ENCODE measurements at regions not wholly inside any gene's neighbourhood (a gene's known extent, or its start where the extent isn't known, plus 50 kb on each side); places are given as distances from the start of the nearest gene placed in this dataset.

DNA sequence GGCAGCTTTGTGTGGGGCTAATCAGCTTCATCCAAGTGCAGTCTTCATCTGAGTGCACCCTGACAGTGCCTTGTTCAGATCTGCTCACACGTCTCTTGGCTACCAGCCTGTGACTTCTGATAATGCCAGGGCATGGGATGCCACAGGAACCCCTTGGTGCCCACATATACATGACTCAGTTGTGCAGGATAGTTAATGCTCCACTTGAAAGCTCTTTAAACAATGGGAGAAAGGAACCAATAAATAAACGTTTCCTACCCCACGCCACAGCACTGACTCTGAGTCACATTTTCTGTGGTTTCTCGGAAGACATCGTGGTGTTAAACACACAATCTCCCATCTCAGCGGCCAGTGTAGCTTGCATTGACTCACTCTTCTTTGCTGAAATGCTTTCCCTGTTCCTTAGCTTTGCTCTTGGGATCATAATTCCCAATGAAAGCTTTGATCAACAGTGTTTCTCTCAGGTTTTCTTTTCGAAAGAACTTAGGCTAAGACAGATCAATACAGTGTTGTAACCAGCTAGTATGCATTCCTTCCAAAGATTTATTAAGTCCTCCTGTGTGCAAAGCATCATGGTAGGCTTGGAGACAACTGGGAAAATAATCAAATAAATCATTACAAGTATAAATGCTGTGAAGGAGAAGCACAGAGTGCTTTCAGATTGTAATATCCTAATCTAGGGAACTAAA is 142.0 kb downstream of the COPS8 start:
- CTCF ChIA-PET = interaction anchor here (1.2 kb wide), 1 partner anchor 182 kb away, joined by 3 read pairs; no protein-coding TSS in a partner anchor
- peak overlapping the region; percentile 58 to 83 for H3K27ac ChIP-seq

DNA sequence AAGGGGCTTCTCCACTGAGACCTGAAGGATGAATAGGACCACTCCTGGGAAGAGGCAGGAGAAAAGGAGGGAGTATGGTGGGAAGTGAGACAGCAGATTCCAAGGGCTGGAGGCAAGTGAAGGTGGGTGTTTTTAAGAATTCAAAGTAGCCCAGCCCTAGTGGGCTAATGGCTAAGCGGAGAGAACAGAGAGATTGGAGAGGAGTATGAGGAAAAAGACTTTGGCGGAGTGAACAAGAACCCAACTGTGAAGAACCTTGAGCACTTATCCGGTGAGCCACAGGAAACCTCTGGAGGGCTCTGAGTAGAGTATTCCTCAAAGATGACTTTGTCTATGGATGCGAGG is 142.6 kb downstream of the COPS8 start:
- ChIA-PET CTCF (interaction anchor here (1.0 to 1.2 kb wide), 2 partner anchors 182 to 193 kb away, joined by 3 read pairs; no protein-coding TSS in a partner anchor), POLR2A (interaction anchor here (0.8 kb wide), 1 partner anchor 34 kb away, joined by 3 read pairs; no protein-coding TSS in a partner anchor)
- no peak overlapping the region for H3K4me3 ChIP-seq
- ATAC-seq = no peak
- WGBS (ENCODE audit: missing lambda C conversion rate) = 94% methylated on average over 4 of the region's 4 CpGs
- H3K9me3 ChIP-seq = no peaks in the 10 kb centered on the region
- TF ChIP-seq PHF8 (IDR thresholded peaks at IDR 0.05; ENCODE audit: borderline replicate concordance, low read depth) (no peak), FOSL2 (IDR thresholded peaks at IDR 0.05) (no peak), FOSL2 (CRISPR knock-in tag; IDR thresholded peaks at IDR 0.05) (no peak), TP53 (CRISPR knock-in tag; IDR thresholded peaks at IDR 0.05) (no peak), CEBPB (IDR thresholded peaks at IDR 0.05) (no peak), RCOR1 (IDR thresholded peaks at IDR 0.05; ENCODE audit: low read depth, low read length) (no peak), POLR2AphosphoS2 (conservative IDR thresholded peaks at IDR 0.05; ENCODE audit: low read length) (no peak), ZFP36 (IDR thresholded peaks at IDR 0.05; ENCODE audit: borderline replicate concordance, partially characterized antibody) (no peak), KDM1A (IDR thresholded peaks at IDR 0.05; ENCODE audit: low read depth) (no peak), SREBF2 (IDR thresholded peaks at IDR 0.05) (no peak), EP300 (IDR thresholded peaks at IDR 0.05) (no peak), ESRRA (IDR thresholded peaks at IDR 0.05; ENCODE audit: borderline replicate concordance, low read length) (no peak), RNF2 (IDR thresholded peaks at IDR 0.05; ENCODE audit: borderline replicate concordance, low read depth) (no peak), CBX8 (IDR thresholded peaks at IDR 0.05) (no peak), BHLHE40 (IDR thresholded peaks at IDR 0.05; ENCODE audit: low read depth, low read length) (no peak), ZC3H11A (IDR thresholded peaks at IDR 0.05) (no peak), FOXS1 (CRISPR knock-in tag; IDR thresholded peaks at IDR 0.05) (no peak)
- TF ChIP-seq, protein P1, sequence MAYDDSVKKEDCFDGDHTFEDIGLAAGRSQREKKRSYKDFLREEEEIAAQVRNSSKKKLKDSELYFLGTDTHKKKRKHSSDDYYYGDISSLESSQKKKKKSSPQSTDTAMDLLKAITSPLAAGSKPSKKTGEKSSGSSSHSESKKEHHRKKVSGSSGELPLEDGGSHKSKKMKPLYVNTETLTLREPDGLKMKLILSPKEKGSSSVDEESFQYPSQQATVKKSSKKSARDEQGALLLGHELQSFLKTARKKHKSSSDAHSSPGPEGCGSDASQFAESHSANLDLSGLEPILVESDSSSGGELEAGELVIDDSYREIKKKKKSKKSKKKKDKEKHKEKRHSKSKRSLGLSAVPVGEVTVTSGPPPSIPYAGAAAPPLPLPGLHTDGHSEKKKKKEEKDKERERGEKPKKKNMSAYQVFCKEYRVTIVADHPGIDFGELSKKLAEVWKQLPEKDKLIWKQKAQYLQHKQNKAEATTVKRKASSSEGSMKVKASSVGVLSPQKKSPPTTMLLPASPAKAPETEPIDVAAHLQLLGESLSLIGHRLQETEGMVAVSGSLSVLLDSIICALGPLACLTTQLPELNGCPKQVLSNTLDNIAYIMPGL (CRISPR knock-in tag; IDR thresholded peaks at IDR 0.05; ENCODE audit: borderline replicate concordance) = no peak
- TF ChIP-seq, protein P2, sequence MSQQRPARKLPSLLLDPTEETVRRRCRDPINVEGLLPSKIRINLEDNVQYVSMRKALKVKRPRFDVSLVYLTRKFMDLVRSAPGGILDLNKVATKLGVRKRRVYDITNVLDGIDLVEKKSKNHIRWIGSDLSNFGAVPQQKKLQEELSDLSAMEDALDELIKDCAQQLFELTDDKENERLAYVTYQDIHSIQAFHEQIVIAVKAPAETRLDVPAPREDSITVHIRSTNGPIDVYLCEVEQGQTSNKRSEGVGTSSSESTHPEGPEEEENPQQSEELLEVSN (IDR thresholded peaks at IDR 0.05; ENCODE audit: borderline replicate concordance, low read depth) = no peak
- TF ChIP-seq, protein P3, sequence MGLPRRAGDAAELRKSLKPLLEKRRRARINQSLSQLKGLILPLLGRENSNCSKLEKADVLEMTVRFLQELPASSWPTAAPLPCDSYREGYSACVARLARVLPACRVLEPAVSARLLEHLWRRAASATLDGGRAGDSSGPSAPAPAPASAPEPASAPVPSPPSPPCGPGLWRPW (IDR thresholded peaks at IDR 0.05) = no peak
- H3K4me2 ChIP-seq = peak overlapping the region; percentile 53
- peaks cover 32% of the 10 kb centered on the region for H3K4me1 ChIP-seq
- peak overlapping the region; percentile 58 to 83 for H3K27ac ChIP-seq
- DNase-seq (ENCODE audit: low read depth in 1 of 2, low spot score in 1 of 2) = no peak
- FAIRE-seq = no peak

More for the DNA sequence above, 142.0 kb downstream of the COPS8 start:
- no peaks in the 10 kb centered on the region for H3K9me3 ChIP-seq
- H3K4me3 ChIP-seq = no peak overlapping the region
- POLR2A ChIA-PET = interaction anchor here (0.8 kb wide), 1 partner anchor 33 kb away, joined by 3 read pairs; no protein-coding TSS in a partner anchor
- TF ChIP-seq JUN (IDR thresholded peaks at IDR 0.05) (peak in 1 of 2 experiments; percentile 57; a peak in 2 of 5 replicates), FOSL2 (IDR thresholded peaks at IDR 0.05) (0 out of 2 replicates have a peak, but pooled peaks have one; percentile 43), FOSL2 (CRISPR knock-in tag; IDR thresholded peaks at IDR 0.05) (peak; percentile 54; the same call in 1 of the 2 replicates), HOXB5 (CRISPR knock-in tag; IDR thresholded peaks at IDR 0.05) (no peak), CBX2 (IDR thresholded peaks at IDR 0.05; ENCODE audit: borderline replicate concordance, low read depth) (no peak), KDM1A (IDR thresholded peaks at IDR 0.05; ENCODE audit: low read depth) (no peak), KDM5A (IDR thresholded peaks at IDR 0.05) (no peak), NPAS2 (CRISPR knock-in tag; IDR thresholded peaks at IDR 0.05; ENCODE audit: borderline replicate concordance) (no peak), JUNB (IDR thresholded peaks at IDR 0.05) (peak; percentile 81), EP300 (IDR thresholded peaks at IDR 0.05) (peak in 1 of 2 experiments; percentile 72; a peak in 3 of 5 replicates), SMC3 (IDR thresholded peaks at IDR 0.05) (peak; percentile 28; the same call in 1 of the 3 replicates), GATA3 (IDR thresholded peaks at IDR 0.05; ENCODE audit: borderline replicate concordance) (peak; percentile 73; the same call in 1 of the 2 replicates), BHLHE40 (IDR thresholded peaks at IDR 0.05; ENCODE audit: low read depth, low read length) (no peak), ZSCAN20 (CRISPR knock-in tag; IDR thresholded peaks at IDR 0.05) (no peak), RAD21 (conservative IDR thresholded peaks at IDR 0.05 in 1 of 2, IDR thresholded peaks at IDR 0.05 in 1 of 2) (0 out of 5 replicates have a peak, but pooled peaks of 1 of the 2 experiments have one; percentile 29), CEBPB (IDR thresholded peaks at IDR 0.05) (peak in 1 of 2 experiments; percentile 35; a peak in 1 of 4 replicates), SREBF2 (IDR thresholded peaks at IDR 0.05) (no peak)
- TF ChIP-seq, protein P4, sequence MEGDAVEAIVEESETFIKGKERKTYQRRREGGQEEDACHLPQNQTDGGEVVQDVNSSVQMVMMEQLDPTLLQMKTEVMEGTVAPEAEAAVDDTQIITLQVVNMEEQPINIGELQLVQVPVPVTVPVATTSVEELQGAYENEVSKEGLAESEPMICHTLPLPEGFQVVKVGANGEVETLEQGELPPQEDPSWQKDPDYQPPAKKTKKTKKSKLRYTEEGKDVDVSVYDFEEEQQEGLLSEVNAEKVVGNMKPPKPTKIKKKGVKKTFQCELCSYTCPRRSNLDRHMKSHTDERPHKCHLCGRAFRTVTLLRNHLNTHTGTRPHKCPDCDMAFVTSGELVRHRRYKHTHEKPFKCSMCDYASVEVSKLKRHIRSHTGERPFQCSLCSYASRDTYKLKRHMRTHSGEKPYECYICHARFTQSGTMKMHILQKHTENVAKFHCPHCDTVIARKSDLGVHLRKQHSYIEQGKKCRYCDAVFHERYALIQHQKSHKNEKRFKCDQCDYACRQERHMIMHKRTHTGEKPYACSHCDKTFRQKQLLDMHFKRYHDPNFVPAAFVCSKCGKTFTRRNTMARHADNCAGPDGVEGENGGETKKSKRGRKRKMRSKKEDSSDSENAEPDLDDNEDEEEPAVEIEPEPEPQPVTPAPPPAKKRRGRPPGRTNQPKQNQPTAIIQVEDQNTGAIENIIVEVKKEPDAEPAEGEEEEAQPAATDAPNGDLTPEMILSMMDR (IDR thresholded peaks at IDR 0.05) = no peak
- TF ChIP-seq, protein P5, sequence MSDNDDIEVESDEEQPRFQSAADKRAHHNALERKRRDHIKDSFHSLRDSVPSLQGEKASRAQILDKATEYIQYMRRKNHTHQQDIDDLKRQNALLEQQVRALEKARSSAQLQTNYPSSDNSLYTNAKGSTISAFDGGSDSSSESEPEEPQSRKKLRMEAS (IDR thresholded peaks at IDR 0.05) = peak; percentile 78
- peak; percentile 65 for FAIRE-seq
- DNase-seq (ENCODE audit: low read depth in 1 of 2, low spot score in 1 of 2) = peak; percentile 19 to 67
- H3K4me2 ChIP-seq = peak overlapping the region; percentile 53
- WGBS (ENCODE audit: missing lambda C conversion rate) = 5% methylated on average over 7 of the region's 7 CpGs
- peaks cover 37% of the 10 kb centered on the region for H3K4me1 ChIP-seq
- peak; percentile 79 to 85; a peak in 5 of 6 replicates for ATAC-seq

All from A549 (cell line).